Activated gamma-delta T cell treated with anti-CD3 and anti-CD28 coated beads, Interleukin-2, amount 50 U/mL, for 16 hours (primary cell): ENCODE measurements at regions not wholly inside any gene's neighbourhood (a gene's known extent, or its start where the extent isn't known, plus 50 kb on each side); places are given as distances from the start of the nearest gene placed in this dataset.
"Not testable (repeated sequence)": the region's sequence is repeated elsewhere in the genome, so short reads cannot be mapped to it uniquely, and the experiment has no call there.

Experiments
- DNase-seq: peaks from one replicate; pipeline ENCODE4 v3.0.0-alpha.2; 2020; ENCODE audit warnings: low read depth

DNA sequence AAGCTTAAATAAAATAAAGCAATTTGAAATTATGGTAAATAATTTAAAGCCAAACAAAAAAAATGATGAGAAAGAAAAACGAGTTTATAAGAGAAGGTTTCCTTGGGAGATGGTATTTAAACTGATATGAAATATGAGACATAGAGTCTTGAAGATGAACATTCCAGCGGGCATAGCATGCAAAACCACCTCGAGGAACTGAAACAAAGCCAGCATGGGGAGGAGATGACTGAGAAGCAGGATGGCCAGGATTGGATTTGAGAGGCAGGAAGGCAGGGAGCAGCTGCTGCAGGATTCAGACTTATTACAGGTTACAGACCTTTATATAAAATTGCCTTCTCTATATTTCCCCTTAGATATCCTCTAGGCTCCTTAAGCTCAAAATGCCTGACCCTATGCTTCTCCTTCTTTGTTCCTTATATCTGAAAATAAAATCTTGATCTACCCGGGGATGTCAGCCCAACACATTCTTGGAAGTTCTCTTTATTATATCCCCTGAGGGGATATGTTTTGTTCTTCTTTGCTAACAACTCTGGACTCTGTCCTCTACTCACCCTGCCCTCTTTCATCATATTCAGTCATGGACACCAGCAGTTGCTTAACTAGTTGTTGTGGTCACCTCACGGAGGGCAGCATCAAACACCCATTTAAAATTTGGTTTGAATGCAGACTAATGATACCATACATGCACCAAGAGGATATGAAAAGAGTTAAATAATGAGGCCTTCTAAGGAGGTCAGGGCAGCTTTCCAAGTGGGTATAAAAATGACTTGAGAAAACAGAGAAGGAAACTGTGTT is 719.1 kb upstream of the B3GALT2 start:
- no peak for DNase-seq

DNA sequence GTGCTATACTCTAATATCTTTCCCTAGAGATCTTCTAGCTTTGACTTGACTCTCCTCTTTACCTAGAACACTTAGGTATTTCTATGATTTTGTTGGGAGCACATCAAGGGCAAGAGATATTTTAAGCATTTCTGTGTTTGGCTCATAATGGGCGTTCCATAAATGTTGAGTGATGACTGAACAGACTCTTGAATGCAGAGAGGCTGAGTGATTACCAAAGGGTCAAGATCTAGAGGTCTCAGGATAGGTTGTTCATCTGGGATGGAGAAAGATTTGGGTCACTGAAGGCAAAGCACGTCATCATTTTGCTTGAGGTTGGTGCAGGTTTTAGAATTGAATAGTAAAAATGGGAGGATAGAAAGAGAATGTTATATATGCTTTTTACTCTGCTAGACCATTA is 705.4 kb upstream of the B3GALT2 start:
- no peak for DNase-seq

DNA sequence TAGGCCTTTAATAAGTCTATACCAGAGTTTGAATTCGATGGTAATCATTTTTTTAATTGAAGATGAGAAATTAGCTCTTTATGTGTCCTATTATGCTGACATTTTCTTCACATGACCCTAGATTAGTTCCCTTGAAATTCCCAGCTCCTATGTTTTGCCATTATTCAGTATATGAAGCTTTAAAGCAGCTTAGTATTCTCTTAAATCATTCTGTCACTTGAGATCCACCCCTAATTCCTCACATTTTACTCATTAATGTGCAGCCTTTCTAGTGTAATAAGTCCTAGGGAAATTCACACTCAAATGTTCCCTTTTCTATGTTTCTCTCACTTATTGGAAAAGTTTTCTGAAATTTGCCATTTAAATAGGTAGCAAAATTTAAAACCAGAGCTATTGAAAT is 704.5 kb upstream of the B3GALT2 start:
- no peak for DNase-seq

DNA sequence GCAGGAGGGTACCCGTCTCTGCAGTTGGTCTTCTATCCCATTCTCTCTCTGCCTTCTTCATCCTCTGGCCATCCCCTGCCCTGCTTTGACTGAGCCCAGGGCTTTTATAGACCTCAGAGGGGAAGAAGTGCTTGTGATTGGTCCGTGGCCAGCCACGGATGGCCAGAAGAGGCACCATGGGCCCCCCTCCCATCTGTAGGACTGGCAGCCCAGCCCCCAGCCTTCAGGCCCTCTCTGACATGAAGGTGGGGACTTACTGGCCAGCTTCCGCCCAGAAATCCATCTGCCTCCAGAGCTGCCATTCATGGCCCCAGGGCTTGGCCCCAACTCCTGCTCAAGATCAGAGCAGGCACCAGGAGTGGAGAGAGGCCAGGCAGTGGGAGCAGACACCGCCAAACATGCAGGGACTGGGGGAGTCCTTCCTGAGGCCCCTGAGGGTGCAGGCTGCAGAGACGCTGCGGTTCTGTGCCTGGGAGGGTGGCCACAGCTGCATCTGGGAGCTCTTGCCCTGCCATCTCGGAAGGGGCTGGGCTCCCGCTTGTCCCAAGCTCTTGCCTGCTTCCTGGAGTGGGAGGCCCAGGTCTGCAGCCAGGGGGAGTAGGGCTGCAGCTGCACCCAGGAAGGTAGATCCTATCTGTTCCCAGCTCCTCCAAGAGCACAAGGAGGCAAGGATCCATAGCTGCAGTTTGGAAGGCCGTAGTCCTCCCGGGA is 698.6 kb upstream of the B3GALT2 start:
- no peak for DNase-seq

DNA sequence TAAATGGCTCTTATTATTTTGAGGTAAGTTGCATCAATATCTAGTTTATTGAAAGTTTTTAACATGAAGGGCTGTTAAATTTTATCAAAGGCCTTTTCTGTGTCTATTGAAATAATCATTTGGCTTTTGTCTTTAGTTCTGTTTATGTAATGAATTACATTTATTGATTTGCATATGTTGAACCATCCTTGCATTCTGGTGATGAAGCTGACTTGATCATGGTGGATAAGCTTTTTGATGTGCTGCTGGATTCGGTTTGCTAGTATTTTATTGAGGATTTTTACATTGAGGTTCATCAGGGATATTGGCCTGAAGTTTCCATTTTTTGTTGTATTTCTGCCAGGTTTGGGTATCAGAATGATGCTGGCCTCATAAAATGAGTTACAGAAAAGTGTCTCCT is 691.5 kb upstream of the B3GALT2 start:
- DNase-seq, result not testable (repeated sequence)

DNA sequence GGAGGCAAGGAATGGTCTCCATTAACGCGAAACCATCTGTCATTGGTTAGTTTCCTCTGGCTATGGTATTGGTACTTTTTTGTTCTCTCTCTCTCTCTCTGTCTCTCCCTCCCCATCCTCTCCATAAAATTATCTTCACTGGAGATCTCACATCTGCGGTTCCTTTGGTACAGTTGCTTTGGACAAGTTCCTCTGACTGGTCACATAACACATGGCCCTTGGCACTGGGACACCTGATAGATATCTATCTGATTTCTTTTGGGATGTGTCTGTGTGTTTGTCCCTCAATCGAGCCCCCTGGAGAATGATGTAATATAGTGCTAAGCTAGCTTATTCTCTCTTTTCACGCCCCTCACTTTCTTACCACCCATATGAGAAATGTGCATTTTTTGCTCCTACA is 682.0 kb upstream of the B3GALT2 start:
- DNase-seq, result no peak

DNA sequence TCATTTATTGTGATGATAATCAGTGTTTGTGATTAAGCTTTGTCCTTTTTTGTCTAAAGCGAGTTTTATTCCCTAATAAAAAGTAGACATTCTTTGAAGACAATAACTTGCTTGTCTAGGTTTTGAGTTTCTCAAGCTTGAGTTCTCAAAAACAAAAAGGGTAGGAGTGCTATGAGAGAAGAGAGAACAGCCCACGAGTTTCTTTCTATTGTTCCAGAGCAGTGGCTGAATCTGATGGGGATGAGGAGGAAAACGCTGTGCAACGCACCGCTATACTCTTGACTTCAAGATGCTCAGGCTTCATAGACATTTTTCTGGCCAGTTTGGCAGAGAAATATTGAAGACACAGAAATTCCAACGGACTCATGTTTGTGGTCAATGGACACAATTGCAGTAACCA is 669.8 kb upstream of the B3GALT2 start:
- DNase-seq, result no peak

DNA sequence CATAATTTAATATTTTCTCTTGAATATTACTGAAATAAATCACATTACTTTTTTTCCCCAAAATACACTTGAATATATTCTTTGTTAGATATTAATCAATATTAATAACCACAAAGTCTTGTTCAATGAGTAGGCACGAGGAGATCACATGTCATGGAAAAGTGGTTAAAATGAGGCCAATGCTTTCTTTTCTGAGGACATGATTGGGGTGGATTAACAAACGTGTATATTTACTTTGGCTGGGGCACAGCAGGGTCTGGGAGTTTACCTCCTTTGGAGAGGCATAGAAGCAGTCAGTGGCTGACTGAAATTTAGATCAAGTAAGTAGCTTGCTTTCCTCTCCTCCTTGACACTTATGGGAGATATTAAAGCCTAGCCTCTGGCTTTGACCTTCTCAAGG is 664.3 kb upstream of the B3GALT2 start:
- no peak for DNase-seq

DNA sequence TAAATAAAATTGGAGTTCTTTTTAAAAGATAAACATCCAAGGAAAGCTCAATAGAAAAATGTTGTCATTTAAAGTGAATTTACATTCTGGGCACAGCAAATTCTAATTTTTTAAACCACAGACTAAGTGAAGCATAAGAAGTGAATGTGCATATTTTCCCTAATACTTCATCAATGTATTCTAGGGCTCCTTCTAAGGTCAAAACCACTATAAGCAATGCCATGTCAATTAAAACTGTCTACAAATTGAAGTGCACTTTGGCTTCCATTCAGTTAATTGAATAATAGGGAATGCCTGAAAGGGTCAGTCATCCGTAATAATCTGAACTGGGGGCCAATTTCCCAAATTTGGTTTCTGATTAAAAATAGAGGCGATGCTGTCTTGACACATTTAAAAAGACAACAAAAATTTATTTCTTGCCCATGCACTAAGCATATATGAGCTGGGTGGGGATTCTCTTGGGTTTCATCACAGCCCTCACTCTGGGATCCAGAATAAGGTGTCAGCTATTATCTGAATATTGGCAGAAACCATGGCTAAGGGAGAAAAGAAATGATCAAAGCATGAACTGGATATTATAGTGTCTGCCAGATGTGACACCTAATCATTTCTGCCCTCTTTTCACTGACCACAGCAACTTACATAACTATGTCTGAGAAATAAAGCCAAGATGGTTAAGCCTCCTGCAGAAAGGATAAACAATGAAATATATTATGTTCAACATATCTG is 660.6 kb upstream of the B3GALT2 start:
- no peak for DNase-seq

DNA sequence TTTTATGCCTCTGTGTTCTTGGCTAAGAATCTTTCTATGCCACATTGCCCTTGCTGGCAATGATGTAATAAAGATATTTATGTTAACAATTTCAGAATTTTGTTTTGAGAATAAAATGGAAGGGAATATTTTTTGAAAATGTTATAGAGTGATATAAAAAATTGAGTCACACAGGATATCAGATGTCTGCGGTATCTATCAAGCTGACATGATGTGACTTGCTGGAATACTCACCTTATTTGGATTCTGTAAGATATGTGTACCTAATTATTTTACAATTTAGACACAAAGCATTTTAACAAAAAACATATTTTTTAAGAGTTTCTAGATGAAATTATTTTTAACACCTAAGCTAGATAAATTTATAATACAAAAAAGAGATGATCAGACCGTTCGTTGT is 660.0 kb upstream of the B3GALT2 start:
- no peak for DNase-seq

DNA sequence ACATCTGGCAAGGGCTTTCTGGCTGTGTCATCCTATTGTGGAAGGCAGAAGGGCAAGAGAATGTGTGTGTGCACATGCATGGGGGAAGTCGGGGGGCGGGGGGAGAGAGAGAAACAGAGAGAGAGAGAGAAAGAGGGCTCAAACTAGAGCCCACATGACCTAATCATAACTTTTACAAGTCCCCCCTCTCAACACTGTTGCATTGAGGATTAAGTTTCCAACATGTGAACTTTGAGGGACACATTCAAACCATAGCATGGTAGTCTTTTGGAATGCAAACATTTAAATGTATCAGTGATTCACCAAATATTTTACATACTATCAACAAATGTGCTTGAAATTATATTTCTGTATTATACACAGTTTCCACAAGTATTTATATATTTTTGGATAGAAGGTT is 655.4 kb upstream of the B3GALT2 start:
- DNase-seq, result no peak

DNA sequence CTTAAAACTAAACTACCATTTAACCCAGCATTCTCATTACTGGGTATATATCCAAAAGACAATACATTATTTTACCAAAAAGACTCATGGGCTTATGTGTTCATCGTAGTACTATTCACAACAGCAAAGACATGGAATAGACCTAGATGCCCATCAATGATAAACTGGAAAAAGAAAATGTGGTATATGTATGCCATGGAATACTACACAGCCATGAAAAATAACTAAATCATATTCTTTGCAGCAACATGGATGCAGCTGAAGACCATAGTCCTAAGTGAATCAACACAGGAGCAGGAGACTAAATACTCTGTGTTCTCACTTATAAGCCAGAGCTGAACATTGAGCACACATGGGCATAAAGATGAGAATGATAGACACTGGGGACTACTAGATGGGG is 645.1 kb upstream of the B3GALT2 start:
- no peak for DNase-seq

DNA sequence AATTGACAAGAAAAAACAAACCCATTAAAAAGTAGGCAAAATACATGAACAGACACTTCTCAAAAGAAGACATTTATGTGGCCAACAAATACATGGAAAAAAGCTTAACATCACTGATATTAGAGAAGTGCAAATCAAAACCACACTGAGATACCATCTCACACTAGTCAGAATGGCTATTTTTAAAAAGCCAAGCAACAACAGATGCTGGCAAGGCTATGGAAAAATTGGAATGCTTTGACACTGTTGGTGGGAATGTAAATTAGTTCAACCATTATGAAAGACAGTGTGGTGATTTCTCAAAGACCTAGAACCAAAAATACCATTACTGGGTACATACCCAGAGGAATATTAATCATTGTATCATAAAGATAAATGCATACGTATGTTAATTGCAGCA is 641.1 kb upstream of the B3GALT2 start:
- DNase-seq, result no peak

DNA sequence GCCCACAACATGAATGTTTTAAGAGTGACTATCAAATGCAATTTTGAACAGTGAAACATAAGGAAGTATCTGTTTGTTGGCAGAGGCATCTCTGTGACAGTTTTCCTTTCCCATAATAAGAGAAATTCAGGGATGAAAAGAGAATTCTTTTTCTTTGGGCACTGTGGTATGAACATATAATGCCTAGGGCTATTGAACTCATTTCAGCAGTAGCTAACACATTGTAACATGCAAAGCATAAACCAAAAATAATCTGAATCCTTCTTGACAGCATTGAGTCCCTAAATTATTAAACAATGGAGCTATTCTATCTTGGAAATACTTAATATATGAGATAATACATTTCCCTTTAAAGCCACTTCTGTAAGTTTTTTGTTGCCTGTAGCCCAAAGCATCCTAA is 633.0 kb upstream of the B3GALT2 start:
- no peak for DNase-seq

DNA sequence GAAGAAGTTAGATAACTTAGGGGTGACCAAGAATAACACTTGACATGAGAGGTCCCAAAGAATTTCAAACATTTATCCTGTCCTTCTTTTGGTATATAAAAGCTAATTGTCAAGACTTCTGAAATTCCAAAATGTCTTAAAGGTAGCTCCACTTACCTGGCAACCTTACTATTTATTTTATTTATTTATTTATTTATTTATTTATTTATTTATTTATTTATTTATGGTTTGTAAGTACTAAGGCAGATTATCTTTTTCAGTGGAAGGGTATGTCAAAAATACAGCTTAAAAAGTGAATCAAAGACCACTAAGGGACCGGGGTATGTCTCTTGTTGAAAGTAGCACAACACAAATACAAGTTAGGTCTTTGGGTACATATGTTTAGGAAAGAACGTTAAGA is 620.8 kb upstream of the B3GALT2 start:
- DNase-seq, result no peak

DNA sequence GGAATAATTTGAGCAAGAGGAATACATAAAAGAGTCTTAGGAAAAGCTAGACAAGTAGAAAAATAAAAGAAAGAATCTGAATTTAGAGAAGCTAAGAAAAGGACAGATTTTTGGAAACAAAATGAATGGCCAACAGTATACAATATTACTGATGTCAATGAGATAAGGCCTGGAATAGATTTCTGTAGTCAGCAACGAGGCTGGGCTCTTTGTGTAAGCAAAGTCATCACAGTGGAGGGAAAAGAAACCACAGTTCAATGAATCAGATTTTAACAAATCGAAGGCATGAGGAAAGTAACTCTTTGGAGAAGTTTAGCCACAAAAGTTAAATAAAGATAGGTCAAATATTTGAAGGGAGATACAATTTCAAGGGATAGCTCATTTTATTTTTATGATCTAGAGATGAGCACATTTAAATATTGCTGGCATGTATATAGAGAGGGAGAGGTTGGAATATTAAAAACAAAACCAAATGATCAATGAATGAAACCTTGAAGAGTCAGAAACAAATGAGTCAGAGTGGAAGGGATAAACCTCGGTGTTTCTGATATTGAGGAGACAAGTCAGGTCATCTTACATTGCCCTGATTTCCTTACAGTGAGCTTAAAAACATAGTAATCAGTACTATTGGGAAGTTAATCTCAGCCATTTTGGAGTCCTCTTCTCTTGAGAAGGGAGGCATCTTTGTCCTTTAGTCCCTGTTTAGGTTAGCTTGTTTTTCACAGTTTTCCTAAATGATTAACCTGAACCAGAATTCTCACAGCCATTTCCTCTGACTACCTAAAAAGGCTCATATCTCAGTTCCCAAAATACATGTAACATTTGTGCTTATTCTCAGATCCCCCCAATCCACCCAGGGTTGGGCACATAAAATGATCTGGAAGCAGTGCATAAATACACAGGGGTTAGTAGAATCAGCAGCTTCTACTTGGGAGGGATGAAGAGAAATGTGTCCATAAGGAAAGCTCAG is 620.0 kb upstream of the B3GALT2 start:
- DNase-seq, result no peak

DNA sequence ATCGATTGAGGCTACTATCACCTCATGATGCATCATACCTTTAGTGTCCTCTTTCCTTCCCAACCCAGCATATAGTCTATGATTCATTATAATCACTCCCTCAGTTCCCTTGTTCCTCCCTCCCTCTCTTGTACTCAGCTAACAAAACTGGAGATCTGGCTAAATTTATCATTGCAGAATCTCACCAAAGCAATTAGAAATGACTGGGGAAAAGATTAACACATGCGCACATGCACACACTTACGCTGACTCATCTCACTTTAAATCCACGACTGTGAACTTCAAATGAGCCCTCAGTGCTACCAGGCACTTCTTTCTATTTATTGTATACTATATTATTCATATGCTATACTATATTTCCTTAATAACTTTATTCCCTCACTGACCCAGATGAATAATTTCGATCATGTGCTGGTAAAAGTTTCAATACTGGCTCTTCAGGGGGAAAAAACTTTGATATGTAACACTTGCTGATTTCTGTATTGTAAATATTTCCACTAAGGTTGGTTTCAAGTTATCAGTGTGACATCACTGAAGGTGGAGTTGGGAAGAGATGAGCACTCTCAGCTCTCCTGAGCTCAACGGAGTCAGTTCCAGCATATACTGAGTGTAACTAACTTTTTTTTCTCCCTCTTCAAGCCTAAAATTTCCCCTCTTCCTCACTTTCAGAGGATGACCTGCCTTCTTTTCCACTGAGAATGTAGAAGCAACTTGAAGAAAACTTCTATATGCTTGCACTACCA is 613.7 kb upstream of the B3GALT2 start:
- no peak for DNase-seq

DNA sequence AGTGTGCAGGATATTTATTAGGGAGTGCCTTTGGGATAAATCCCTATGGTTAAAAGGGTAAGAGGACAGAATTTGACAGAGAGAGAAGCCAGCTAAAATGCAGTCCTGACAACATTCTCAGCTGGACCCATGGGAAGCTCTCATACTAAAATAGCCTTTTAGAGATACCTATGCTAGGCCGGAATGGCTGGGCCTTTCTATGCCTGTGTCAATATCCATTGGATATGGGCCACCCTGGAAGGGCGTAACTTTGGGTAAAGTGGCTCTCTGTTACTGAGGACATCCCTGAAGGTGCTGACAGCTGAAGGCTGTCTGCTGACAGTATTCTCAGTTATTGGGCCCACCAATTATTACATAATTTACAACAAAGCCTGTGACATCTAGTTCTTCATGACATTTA is 613.0 kb upstream of the B3GALT2 start:
- DNase-seq, result no peak

DNA sequence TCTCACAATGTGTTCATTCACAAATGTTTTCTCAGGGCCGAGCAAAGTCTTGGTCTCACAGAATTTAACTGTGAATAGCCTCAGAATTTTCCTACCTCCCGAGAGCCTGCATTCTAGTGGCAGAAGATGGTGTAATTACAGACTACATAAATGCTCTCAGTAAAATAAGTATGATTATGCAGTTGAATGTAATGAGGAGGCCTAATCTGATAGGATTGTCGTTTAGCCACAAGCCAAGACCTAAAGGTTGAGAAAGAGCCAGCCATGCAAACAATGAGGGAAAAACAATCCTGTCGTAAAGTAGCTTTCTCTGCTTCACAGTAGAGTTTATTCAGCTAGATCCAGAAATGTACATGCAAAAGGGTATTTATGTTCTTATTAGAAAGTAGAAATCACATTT is 607.8 kb upstream of the B3GALT2 start:
- DNase-seq, result no peak

DNA sequence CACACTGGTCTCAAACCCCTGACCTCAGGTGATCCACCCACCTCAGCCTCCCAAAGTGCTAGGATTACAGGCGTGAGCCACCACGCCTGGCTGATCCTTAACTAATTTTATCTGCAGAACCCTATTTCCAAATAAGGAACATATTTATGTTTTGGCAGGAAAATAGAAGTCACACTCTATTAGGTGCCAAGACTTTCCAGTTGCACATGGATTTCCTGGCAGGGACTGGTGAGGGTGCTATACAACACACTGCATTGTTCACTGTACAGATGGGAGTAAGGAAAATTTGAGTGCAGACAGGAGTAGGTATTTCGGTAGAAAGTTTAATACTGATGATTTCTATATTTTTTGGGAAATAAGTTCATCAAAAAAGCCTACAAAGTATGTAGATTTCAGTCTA is 605.3 kb upstream of the B3GALT2 start:
- DNase-seq, result no peak

DNA sequence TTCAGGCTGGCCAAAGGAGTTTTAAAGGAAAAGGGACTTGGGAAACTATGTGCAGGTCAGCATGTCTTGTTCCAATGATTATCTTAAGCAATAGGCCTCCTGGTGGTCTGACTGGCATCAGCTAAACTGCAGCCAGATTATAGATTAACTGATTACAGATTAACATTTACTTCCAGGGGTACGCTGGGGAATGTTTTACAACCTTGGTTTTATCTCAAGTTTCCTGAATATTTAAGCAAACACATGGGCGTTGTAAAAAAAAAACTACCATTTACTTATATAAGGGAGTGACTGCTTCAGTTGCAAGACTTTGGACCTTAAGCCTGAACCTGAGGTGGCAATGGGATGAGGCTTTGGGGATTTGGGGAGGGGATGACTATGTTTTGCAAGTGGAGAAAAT is 600.6 kb upstream of the B3GALT2 start:
- no peak for DNase-seq
